ENCODE measurements at regions not wholly inside any gene's neighbourhood (a gene's known extent, or its start where the extent isn't known, plus 50 kb on each side); places are given as distances from the start of the nearest gene placed in this dataset.

- TF ChIP-seq CTCF (IDR thresholded peaks at IDR 0.05): no peak
- TF ChIP-seq POLR2A (IDR thresholded peaks at IDR 0.05): no peak
Observed at GRCh38 chr14:40899435-40899834, 707.2 kb upstream of the LRFN5 start.
